GM10248 (cell line): ENCODE measurements at regions not wholly inside any gene's neighbourhood (a gene's known extent, or its start where the extent isn't known, plus 50 kb on each side); places are given as distances from the start of the nearest gene placed in this dataset.
A peak's percentile ranks its signal among the peaks of the same experiment; 100 is the strongest.

Source experiments
- CTCF ChIA-PET: fragments of 300-600 bp; sonication (Branson Sonifier 250); formaldehyde crosslinking; extraction: SDS; loops from one replicate; lab custom pipeline; 2021; ENCODE audit warnings: antibody characterized with exemption; lab: Yijun Ruan, JAX
- POLR2A ChIA-PET: fragments of 350-650 bp; sonication (Branson Sonifier 250); formaldehyde crosslinking; extraction: SDS; loops from one replicate; lab custom pipeline; 2020; ENCODE audit warnings: antibody characterized with exemption; lab: Yijun Ruan, JAX
- DNase-seq: peaks from one replicate; pipeline ENCODE4 v3.0.0; 2012; ENCODE audit errors: extremely low spot score
- CTCF ChIP-seq: IDR thresholded peaks from 2 replicates; pipeline ENCODE4 v1.5.1; 2012; ENCODE audit warnings: mild to moderate bottlenecking, low read depth; ENCODE audit errors: extremely low read depth, missing control alignments, control extremely low read depth

- POLR2A ChIA-PET = no interaction called here
- no peak for TF ChIP-seq CTCF
- CTCF ChIA-PET = no interaction called here
- no peak for DNase-seq
Measured at GRCh38 chr6:33908025-33908424, 104.2 kb upstream of the MLN start.

DNA sequence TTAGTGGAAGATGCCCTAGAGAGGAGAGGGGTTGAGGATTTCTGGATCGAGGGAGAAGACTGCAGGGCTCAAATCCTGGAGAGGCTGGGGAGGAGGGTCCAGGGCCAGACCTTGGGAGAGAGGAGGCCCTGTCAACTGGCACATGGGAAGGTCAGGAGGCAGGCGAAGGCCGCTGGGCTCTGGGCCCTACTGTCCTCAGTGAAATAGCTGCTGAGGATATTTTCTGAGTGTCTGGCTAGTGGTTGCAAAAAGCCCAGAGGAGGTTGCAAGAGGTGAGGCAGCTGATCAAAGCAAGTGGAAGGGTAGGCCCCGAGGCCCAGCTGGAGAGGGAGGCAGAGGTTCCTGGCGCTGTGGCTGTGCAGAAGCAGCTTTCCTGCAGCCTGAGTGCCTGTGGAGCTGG lies 103.4 kb upstream of the MLN start:
- no peak for DNase-seq
- CTCF ChIA-PET = no interaction called here
- POLR2A ChIA-PET = no interaction called here
- no peak for TF ChIP-seq CTCF

DNA sequence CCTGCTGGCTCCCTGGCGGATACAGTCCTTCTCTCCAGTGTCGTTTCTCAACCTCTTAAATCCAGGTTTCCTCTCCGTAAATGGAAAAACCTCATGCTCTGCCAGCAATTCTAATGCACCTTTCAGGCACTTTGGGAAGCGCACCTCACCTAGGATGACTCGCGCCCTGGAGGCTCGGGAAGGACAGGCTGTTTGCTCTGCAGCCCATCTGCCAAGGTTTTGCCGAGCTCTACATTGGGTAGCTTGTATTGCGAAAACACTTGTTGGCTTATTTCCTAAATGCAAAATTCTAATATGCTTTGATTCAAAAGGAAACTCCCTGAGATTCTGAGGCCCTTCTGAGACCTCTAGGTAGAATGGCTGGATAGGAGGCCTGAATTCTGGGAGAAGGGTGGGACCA lies 102.6 kb upstream of the MLN start:
- POLR2A ChIA-PET = no interaction called here
- CTCF ChIA-PET = no interaction called here
- no peak for DNase-seq
- TF ChIP-seq CTCF = no peak

DNA sequence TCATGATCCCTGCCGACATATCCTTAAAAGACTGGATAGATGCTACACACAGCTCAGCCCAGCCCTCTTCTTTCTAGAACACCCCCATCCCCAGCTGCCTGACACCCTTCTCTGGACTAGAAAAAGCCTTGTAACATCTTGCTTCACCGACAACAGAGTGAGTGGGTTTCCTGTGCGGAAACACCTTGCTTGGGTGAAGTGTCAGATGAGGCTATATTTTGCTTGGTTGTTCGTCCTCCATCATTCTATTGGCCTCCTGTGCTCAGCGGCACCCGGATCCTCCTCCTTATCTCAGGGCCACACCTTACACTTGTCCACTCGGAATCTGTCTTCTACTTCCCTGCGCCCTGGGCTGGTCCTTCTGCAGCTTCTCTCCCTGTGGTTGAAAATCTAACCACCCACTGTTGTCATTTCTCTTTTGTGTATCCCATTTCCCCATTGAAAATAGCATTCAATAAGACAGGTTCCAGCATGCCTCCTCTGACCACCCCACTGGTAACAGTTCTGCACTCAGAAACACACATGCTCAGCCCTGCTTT lies 101.3 kb upstream of the MLN start:
- no peak for DNase-seq
- ChIA-PET CTCF (interaction anchor here (1.1 kb wide), 1 partner anchor 43 kb away, joined by 3 read pairs; no protein-coding TSS in a partner anchor), POLR2A (no interaction called here)
- TF ChIP-seq CTCF = no peak

DNA sequence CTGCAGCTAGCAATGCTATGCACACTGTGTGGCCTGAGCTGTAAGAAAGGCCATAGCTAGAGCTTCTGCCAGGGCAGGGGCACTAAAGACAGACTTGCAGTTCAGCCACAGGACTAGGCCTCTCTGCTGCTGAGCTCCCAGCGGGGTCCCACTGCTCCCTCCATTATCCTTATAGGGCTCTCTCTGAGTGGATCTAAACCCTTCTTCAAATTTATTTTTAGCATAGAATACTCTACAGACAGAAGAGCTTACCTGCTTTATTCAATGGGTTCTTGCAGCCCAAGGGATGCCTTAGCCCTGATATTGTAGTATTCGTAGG lies 100.9 kb upstream of the MLN start:
- CTCF ChIA-PET = interaction anchor here (1.1 kb wide), 1 partner anchor 44 kb away, joined by 3 read pairs; no protein-coding TSS in a partner anchor
- DNase-seq = no peak
- TF ChIP-seq CTCF = no peak
- POLR2A ChIA-PET = no interaction called here

DNA sequence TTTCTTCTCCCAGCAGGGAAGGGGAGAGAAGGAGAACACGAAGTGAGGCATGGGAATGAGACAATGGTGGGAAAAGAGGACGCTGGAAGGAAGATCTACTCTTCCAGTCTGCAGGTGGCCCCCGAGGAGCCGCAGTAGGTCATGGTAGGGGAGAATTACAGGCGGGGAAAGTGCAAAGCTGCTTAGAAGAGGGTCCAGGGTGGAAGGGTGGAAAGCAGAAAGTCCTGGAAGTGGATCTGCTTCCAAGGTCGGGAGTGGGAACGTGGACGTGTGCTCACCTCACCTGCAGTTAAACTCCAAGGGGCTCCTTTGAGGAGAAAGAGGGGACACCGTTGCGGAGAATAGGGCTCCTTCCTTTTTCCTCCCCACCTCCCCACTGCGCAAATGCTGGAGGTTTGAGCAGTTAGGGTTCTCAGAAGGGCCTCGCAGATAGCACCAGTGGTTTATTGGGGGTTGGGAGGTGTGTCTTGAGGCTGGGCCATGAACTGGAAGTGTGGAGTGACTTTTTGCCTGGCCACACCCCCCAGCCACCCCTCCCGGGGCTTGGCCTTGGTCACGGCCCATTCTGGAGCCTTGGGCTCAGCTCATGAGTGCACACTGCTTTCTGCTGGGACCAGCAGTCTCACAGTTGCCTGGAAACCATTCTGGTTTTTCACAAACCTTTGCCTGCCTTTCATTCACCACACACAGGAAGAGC lies 100.4 kb upstream of the MLN start:
- no peak for TF ChIP-seq CTCF
- peak; percentile 55 for DNase-seq
- ChIA-PET POLR2A (no interaction called here), CTCF (interaction anchor here (1.1 kb wide), 1 partner anchor 44 kb away, joined by 3 read pairs; no protein-coding TSS in a partner anchor)
